RPMI8226 (cell line): ENCODE measurements at regions not wholly inside any gene's neighbourhood (a gene's known extent, or its start where the extent isn't known, plus 50 kb on each side); places are given as distances from the start of the nearest gene placed in this dataset.
"Not testable (repeated sequence)": the region's sequence is repeated elsewhere in the genome, so short reads cannot be mapped to it uniquely, and the experiment has no call there.

Experiments used
- DNase-seq: peaks from one replicate; pipeline ENCODE4 v3.0.0-alpha.2; 2015

GRCh38 chr3:137469263-137469662, 294.9 kb upstream of the SOX14 start:
- DNase-seq: no peak

GRCh38 chr3:137471130-137471529, 293.0 kb upstream of the SOX14 start:
- no peak for DNase-seq

- DNase-seq: no peak
These were observed 292.4 kb upstream of the SOX14 start for GRCh38 chr3:137471558-137472204.

- DNase-seq: no peak
These were observed 286.5 kb upstream of the SOX14 start for GRCh38 chr3:137477614-137478013.

- DNase-seq: no peak
These were observed 254.6 kb upstream of the SOX14 start for GRCh38 chr3:137509354-137510045.

GRCh38 chr3:137511655-137512054, 252.5 kb upstream of the SOX14 start:
- DNase-seq: no peak

GRCh38 chr3:137514853-137515252, 249.3 kb upstream of the SOX14 start:
- no peak for DNase-seq

GRCh38 chr3:137519602-137520001, 244.5 kb upstream of the SOX14 start:
- DNase-seq: no peak

- DNase-seq: no peak
These were observed 239.4 kb upstream of the SOX14 start for GRCh38 chr3:137524751-137525150.

- no peak for DNase-seq
These were observed 238.6 kb upstream of the SOX14 start for GRCh38 chr3:137525471-137525870.

- DNase-seq: no peak
These were observed 222.1 kb upstream of the SOX14 start for GRCh38 chr3:137542049-137542448.

GRCh38 chr3:137554242-137554641, 209.9 kb upstream of the SOX14 start:
- DNase-seq: no peak

GRCh38 chr3:137568880-137569279, 195.2 kb upstream of the SOX14 start:
- no peak for DNase-seq

- DNase-seq: no peak
These were observed 191.2 kb upstream of the SOX14 start for GRCh38 chr3:137572931-137573330.

- no peak for DNase-seq
These were observed 181.6 kb upstream of the SOX14 start for GRCh38 chr3:137582484-137582883.

- no peak for DNase-seq
These were observed 180.9 kb upstream of the SOX14 start for GRCh38 chr3:137583256-137583655.

GRCh38 chr3:137588871-137589270, 175.2 kb upstream of the SOX14 start:
- DNase-seq: no peak

- DNase-seq: not testable (repeated sequence)
These were observed 168.7 kb upstream of the SOX14 start for GRCh38 chr3:137595415-137595814.

- no peak for DNase-seq
These were observed 153.4 kb upstream of the SOX14 start for GRCh38 chr3:137610723-137611122.

- no peak for DNase-seq
These were observed 151.8 kb upstream of the SOX14 start for GRCh38 chr3:137612291-137612690.

GRCh38 chr3:137615659-137616418, 148.3 kb upstream of the SOX14 start:
- no peak for DNase-seq

- DNase-seq: no peak
These were observed 122.0 kb upstream of the SOX14 start for GRCh38 chr3:137641879-137642704.

- no peak for DNase-seq
These were observed 121.3 kb upstream of the SOX14 start for GRCh38 chr3:137642831-137643230.
